HAP-1 (cell line): ENCODE measurements at regions not wholly inside any gene's neighbourhood (a gene's known extent, or its start where the extent isn't known, plus 50 kb on each side); places are given as distances from the start of the nearest gene placed in this dataset.

Source experiments
- DNase-seq, 2 experiments: peaks; one replicate each; pipeline ENCODE4 v3.0.0-alpha.2; 2016 to 2020; ENCODE audit warnings: low spot score in 2 of 2
- H3K27me3 ChIP-seq: fragments of 250-450 bp; sonication (Bioruptor Pico); 2 replicates; pipeline ENCODE4 v1.5.1; 2020; ENCODE audit warnings: low read depth, mild to moderate bottlenecking, moderate library complexity
- H3K36me3 ChIP-seq: fragments of 250-450 bp; sonication (Bioruptor Pico); replicated peaks from 2 replicates; pipeline ENCODE4 v1.5.1; 2020; ENCODE audit warnings: mild to moderate bottlenecking
- H3K4me1 ChIP-seq: fragments of 250-450 bp; sonication (Bioruptor Pico); 2 replicates; pipeline ENCODE4 v1.5.1; 2020; ENCODE audit warnings: mild to moderate bottlenecking
- H3K4me3 ChIP-seq: fragments of 250-450 bp; sonication (Bioruptor Pico); 2 replicates; pipeline ENCODE4 v1.5.1; 2020; ENCODE audit warnings: mild to moderate bottlenecking, moderate library complexity
- H3K9me3 ChIP-seq: fragments of 250-450 bp; sonication (Bioruptor Pico); 2 replicates; pipeline ENCODE4 v1.5.1; 2020; ENCODE audit warnings: mild to moderate bottlenecking, moderate library complexity
- in situ Hi-C: fragments of 300-500 bp; cut with MboI; formaldehyde crosslinking; loops from 3 replicates; pipeline ENCODE4 v1.14.3; 2020; ENCODE audit warnings: low sequenced_read_pairs, inconsistent platforms, mixed read lengths

DNA sequence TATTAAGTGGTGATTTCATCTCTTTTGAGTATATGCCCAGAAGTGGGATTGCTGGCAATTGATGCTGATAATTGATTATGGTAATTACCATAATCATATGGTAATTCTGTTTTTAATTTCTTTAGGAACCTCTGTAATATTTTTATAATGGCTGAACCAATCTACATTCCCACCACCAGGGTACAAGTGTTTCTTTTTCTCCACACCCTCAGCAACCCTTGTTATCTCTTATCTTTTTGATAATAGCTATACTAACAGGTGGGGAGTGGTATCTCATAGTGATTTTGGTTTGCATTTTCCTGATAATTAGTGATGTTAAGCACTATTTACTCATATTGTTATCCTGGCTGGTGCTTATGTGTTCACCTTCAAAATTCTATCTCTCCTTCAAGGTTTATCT, 212.6 kb downstream of the FMR1NB start:
- in situ Hi-C loops: no loop called here
- Histone ChIP-seq H3K27me3 (no peaks in the 10 kb centered on the region), H3K4me3 (no peak overlapping the region), H3K36me3 (no peaks in the 10 kb centered on the region), H3K9me3 (no peaks in the 10 kb centered on the region), H3K4me1 (peaks cover 14% of the 10 kb centered on the region)
- DNase-seq: no peak

DNA sequence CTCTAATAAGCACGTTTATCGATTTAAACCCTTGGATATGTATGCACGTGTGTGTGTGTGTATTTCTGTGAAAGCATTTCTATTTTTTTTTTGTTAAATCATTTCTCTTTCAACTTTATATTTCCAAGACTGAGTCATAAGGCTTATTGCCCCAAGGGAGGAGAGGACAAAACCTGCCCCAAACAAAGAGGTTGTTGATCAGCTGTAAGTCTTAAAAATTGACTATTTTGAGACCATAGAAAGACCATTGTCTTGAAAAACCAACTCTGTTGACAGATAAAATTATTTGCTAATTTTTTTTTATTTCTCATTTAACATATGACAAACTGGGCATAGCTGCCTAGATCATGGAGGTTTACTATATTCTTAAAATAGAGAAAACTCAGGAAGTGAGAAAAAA, 222.4 kb downstream of the FMR1NB start:
- no peak for DNase-seq
- Histone ChIP-seq H3K36me3 (no peaks in the 10 kb centered on the region), H3K4me3 (no peak overlapping the region), H3K4me1 (no peaks in the 10 kb centered on the region; the same call in 1 of the 2 replicates), H3K27me3 (no peaks in the 10 kb centered on the region), H3K9me3 (no peaks in the 10 kb centered on the region)
- in situ Hi-C loops: no loop called here

DNA sequence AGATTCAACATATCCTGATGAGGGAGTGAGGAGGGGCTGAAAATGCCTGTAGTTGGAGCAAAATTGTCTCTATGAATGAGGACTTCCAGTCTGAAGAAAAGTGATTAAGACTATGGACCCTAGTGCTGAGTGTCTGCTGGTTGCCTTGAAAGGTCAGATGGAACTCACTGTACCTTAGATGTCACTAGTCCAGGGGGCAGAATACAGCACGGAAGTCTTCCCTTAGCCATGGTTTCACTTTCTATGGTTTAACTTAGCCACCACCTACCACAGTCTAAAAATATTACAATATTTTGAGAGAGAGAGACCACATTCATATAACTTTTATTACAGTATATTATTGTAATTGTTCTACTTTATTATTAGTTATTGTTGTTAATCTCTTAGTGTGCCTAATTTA, 223.1 kb downstream of the FMR1NB start:
- DNase-seq: no peak
- Histone ChIP-seq H3K36me3 (no peaks in the 10 kb centered on the region), H3K9me3 (peaks cover 2% of the 10 kb centered on the region; the same call in 1 of the 2 replicates), H3K27me3 (no peaks in the 10 kb centered on the region), H3K4me1 (no peaks in the 10 kb centered on the region; the same call in 1 of the 2 replicates), H3K4me3 (no peak overlapping the region)
- in situ Hi-C loops: no loop called here

DNA sequence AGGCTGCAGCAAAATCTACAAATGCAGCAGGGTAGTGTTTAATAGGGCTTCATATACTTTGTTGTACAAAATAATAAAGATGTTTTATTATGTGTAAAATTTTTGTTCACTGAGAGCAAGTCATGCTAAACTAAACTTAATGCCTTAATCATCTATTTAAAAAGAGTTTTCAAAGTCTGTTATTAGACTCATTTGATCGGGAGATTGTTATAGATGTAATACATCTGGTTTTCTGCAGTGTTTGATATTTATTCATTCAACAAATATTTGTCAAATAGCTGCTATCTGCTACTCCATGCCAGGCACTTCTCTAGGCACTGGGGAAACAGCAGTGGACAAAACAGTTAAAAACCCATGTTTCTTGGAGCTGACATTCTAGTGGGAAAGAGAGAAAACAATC, 233.6 kb downstream of the FMR1NB start:
- H3K9me3 ChIP-seq: peaks cover 8% of the 10 kb centered on the region
- H3K4me1 ChIP-seq: peaks cover 12% of the 10 kb centered on the region
- no peak overlapping the region for H3K4me3 ChIP-seq
- in situ Hi-C loops: no loop called here
- no peak for DNase-seq
- H3K27me3 ChIP-seq: no peaks in the 10 kb centered on the region
- no peaks in the 10 kb centered on the region for H3K36me3 ChIP-seq

DNA sequence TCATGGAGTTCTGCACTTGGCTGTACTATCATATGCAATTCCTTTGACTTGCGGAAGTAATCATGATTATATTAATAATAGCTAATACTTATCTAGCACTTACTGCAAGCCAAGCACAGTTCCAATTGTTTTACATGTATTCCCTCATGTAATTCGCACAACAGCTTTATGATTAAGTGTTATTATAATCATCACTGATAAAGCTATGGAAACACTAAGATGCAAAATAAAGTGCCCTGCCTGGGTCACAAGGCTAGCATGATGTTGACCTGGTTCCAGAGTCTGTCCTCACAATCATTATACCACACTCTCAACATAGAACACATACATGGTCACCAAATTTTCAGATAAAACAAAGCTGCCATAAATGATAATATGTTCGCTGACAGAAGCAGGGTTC, 234.6 kb downstream of the FMR1NB start:
- in situ Hi-C loops: no loop called here
- H3K27me3 ChIP-seq: no peaks in the 10 kb centered on the region
- H3K36me3 ChIP-seq: no peaks in the 10 kb centered on the region
- no peak for DNase-seq
- H3K4me3 ChIP-seq: no peak overlapping the region
- no peaks in the 10 kb centered on the region; the same call in 1 of the 2 replicates for H3K9me3 ChIP-seq
- H3K4me1 ChIP-seq: peaks cover 12% of the 10 kb centered on the region

DNA sequence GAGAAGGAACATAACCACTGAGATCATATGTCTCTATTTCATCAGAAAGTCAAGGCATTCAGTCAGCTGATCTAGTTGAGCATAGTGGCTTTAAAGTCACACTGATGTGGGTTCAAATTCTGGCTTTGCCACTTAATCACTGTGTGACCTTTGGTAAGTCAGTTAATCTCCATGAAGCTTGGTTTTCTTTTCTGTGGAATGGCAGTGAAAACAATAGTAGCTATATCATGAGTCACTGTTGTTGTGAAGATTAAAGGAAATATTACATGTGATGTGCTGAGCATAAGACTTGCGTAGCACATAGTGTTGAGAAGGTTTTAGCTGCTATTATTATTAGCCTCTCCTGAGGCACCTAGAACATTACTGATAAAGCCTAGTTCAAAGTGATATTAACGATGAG, 242.2 kb downstream of the FMR1NB start:
- in situ Hi-C loops: no loop called here
- no peak overlapping the region for H3K4me3 ChIP-seq

DNA sequence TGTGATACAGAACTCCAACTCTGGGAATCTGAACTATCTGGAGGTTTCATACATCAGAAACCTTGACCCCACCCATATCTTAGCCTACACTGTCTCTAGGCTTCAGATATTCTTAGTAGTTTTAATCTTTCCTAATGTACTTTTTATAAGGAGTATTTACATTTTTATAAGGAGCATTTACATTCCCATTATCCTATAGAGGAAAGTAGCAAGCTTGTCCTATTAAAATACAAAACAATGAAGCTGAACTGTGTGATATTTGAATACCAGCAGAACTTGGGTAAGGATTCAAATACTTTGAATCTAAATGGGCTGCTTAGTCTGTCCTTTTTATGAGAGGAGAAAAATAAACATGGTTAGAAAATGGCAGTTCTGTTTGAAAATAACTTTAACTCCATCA, 247.4 kb downstream of the FMR1NB start:
- H3K27me3 ChIP-seq: no peaks in the 10 kb centered on the region

More for the DNA sequence above, 242.2 kb downstream of the FMR1NB start:
- DNase-seq: no peak
- Histone ChIP-seq H3K27me3 (no peaks in the 10 kb centered on the region), H3K36me3 (no peaks in the 10 kb centered on the region), H3K4me1 (peaks cover 19% of the 10 kb centered on the region), H3K9me3 (no peaks in the 10 kb centered on the region; the same call in 1 of the 2 replicates)

DNA sequence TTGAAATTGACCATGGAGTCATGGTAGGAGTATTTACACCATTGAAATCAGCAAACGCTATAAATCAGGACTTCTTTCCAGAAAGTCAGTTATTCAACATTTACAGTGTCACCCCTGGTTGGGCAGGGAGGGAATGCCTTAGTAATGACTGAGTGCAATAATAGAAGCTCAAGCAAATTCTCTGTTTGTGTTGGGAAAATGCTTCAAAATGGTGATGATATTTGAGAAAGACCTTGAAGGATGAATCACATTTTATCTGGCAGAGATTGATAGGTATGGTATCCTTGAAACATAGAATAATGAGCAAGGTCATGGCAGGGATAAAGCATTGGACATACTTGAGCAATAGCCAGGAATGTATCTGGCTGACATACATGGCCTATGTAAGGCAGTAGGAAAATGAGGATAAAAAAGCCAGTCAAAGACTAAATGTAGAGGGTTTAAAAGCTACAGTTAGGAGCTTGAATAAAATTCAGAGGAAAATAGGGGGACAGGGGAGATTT, 248.7 kb downstream of the FMR1NB start:
- Histone ChIP-seq H3K4me3 (no peak overlapping the region), H3K9me3 (no peaks in the 10 kb centered on the region; the same call in 1 of the 2 replicates), H3K4me1 (peaks cover 26% of the 10 kb centered on the region), H3K36me3 (no peaks in the 10 kb centered on the region), H3K27me3 (no peaks in the 10 kb centered on the region)
- DNase-seq: no peak
- in situ Hi-C loops: no loop called here

More for the DNA sequence above, 247.4 kb downstream of the FMR1NB start:
- no peaks in the 10 kb centered on the region for H3K36me3 ChIP-seq
- peak; percentile 21 to 96 for DNase-seq
- H3K4me3 ChIP-seq: no peak overlapping the region
- no peaks in the 10 kb centered on the region; the same call in 1 of the 2 replicates for H3K9me3 ChIP-seq
- in situ Hi-C loops: no loop called here
- peaks cover 26% of the 10 kb centered on the region for H3K4me1 ChIP-seq

DNA sequence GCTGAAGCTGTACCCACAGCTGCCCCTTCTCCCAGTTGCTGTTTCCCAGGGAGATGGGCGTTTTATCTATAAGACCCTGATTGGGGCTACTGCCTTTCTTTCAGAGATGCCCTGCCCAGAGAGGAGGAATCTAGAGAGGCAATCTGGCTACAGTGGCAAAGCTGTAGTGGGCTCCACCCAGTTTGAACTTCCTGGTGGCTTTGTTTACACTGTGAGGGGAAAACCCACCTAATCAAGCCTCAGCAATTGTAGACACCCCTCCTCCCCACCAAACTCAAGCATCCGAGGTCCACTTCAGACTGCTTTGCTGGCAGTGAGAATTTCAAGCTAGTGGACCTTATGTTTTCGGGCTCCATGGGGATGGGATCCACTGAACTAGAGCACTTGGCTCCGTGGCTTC, 240.4 kb upstream of the AFF2 start:
- in situ Hi-C loops: no loop called here
- Histone ChIP-seq H3K4me1 (no peaks in the 10 kb centered on the region), H3K4me3 (no peak overlapping the region), H3K9me3 (no peaks in the 10 kb centered on the region), H3K27me3 (no peaks in the 10 kb centered on the region), H3K36me3 (no peaks in the 10 kb centered on the region)
- no peak for DNase-seq

DNA sequence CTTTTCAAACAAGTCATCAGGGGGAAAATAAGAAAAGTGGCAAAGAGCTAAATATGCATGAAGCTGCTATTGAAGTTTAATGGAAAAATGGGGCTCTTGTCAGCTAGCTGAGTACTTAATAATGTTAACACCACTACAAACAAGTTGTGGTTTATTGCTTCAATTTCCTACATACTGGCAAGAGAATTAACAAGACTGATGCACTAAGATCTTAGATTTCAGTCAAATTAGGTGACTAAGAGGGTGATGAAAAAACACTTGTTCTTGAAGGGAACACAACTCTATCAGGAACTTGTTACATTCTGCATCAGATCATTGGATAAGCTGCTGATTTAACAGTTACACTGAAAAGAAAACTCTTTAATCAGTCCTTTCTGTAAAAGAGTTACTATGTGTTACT, 234.6 kb upstream of the AFF2 start:
- DNase-seq: no peak
- in situ Hi-C loops: no loop called here
- no peaks in the 10 kb centered on the region for H3K9me3 ChIP-seq
- H3K4me3 ChIP-seq: no peak overlapping the region
- no peaks in the 10 kb centered on the region for H3K4me1 ChIP-seq
- H3K27me3 ChIP-seq: peaks cover 2% of the 10 kb centered on the region; the same call in 1 of the 2 replicates
- H3K36me3 ChIP-seq: no peaks in the 10 kb centered on the region

DNA sequence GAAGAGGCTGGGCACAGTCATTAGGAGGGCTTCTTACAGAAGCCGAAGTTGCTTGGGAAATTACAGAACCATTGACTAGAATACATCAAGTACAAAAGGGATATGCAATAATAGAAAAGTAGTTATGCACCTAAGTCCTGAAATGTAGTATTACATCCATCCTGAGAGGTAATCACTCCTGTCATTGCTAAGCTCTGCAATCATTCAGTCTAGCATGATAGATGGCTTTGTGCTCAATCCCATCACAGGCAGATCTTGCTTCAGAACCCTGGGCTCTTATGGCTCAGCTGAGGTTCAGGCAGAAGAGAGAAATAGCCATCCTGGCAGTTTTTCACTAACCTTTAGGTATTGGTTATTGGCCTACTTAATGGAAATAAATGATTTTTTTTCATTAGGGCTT, 231.7 kb upstream of the AFF2 start:
- no peaks in the 10 kb centered on the region for H3K4me1 ChIP-seq
- in situ Hi-C loops: no loop called here
- H3K27me3 ChIP-seq: peaks cover 2% of the 10 kb centered on the region; the same call in 1 of the 2 replicates
- no peak for DNase-seq
- H3K9me3 ChIP-seq: no peaks in the 10 kb centered on the region
- no peaks in the 10 kb centered on the region for H3K36me3 ChIP-seq
- H3K4me3 ChIP-seq: no peak overlapping the region

DNA sequence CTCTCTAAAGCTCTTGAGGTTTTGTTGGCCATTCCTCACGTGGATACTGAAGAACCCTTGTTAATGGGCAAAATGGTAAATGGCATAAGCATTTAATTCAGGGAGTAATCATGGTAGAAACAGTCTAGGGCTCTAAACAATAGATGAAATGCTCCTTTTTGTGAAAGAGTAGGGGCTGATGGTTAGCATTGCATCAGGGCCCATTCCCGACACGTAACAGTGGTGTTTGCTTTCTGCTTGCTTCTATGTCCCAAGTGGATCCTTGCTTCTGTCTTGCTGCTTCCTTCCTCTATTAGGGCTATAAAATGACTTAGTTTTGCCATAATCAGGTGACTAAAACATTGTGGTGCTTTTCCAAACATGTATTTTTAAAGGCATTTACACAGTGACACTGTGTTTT, 230.9 kb upstream of the AFF2 start:
- in situ Hi-C loops: no loop called here

DNA sequence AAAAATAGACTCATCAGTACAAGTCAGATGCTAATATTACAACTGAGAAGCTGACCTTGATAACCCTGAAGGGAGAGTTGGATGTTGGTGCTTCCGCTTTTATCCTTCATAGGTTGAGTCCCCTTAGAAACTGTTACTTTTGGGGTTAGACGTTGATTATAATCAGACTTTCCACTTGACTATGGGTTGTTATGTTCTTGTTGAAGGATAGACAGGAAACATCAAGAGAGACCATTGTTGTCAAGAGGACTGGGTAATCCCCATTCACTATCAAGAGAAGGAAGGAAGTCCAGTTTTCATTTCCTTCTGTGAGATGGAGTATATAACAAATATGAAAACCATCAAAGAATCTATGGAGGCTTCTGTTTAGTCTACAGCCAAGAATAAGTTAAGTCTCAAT, 229.9 kb upstream of the AFF2 start:
- H3K9me3 ChIP-seq: no peaks in the 10 kb centered on the region
- H3K27me3 ChIP-seq: peaks cover 2% of the 10 kb centered on the region; the same call in 1 of the 2 replicates
- H3K4me3 ChIP-seq: no peak overlapping the region
- no peaks in the 10 kb centered on the region for H3K36me3 ChIP-seq
- DNase-seq: no peak
- in situ Hi-C loops: no loop called here
- no peaks in the 10 kb centered on the region for H3K4me1 ChIP-seq

More for the DNA sequence above, 230.9 kb upstream of the AFF2 start:
- no peak for DNase-seq
- Histone ChIP-seq H3K36me3 (no peaks in the 10 kb centered on the region), H3K9me3 (no peaks in the 10 kb centered on the region), H3K4me3 (no peak overlapping the region), H3K4me1 (no peaks in the 10 kb centered on the region), H3K27me3 (peaks cover 2% of the 10 kb centered on the region; the same call in 1 of the 2 replicates)

DNA sequence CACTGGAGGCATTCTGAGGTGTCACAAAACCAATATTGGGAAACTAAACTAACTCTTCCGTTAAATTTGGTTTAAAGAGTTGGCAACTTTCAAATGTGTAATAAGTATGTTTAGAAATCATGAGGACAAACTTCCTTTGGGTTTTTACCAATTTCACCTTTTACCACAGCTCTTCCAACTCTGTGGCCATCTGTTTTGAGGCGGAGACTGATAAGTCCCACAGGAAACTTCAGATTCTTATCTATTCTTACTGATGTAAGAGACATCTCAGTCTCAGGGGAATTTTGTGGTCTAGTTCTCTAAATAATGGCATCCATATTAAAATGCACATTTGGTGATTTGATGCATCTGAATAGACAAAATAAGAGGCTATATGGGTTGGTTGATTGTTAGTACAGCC, 229.2 kb upstream of the AFF2 start:
- H3K4me3 ChIP-seq: no peak overlapping the region
- in situ Hi-C loops: no loop called here
- H3K36me3 ChIP-seq: no peaks in the 10 kb centered on the region
- DNase-seq: no peak
- H3K27me3 ChIP-seq: peaks cover 2% of the 10 kb centered on the region; the same call in 1 of the 2 replicates
- no peaks in the 10 kb centered on the region for H3K4me1 ChIP-seq
- no peaks in the 10 kb centered on the region for H3K9me3 ChIP-seq

DNA sequence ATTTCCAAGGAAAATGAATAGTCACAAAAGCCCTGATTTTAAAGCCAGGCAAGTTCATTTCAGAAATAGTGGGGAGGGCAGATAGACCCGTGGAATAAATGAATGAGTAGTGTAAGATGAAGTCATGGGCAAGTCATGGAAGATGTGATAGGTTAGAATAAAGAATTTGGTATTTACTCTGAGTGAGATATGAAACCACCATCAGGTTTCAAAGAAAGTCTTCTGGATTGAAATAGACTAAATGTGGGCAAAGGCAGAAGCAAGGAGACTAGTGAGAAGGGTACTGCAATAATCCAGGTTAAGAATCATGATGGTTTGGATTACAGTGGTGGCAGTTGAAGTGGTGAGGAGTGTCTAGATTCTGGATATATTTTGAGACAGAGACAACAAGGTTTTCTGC, 218.5 kb upstream of the AFF2 start:
- in situ Hi-C loops: no loop called here
- Histone ChIP-seq H3K36me3 (no peaks in the 10 kb centered on the region), H3K4me1 (peaks cover 10% of the 10 kb centered on the region), H3K27me3 (no peaks in the 10 kb centered on the region), H3K4me3 (no peak overlapping the region), H3K9me3 (no peaks in the 10 kb centered on the region; the same call in 1 of the 2 replicates)
- no peak for DNase-seq
